Suprapubic skin (tissue), 3 donors: ENCODE measurements at regions not wholly inside any gene's neighbourhood (a gene's known extent, or its start where the extent isn't known, plus 50 kb on each side); places are given as distances from the start of the nearest gene placed in this dataset.

Experiments
- CTCF ChIP-seq, 2 donors: fragments of 200-600 bp in 1 of 2; fragments of 450-650 bp in 1 of 2; sonication (generic) in 1 of 2; IDR thresholded peaks; one replicate each; pipeline ENCODE4 v1.5.1; 2016 to 2019; ENCODE audit warnings: antibody characterized with exemption in 2 of 2, mild to moderate bottlenecking in 1 of 2, moderate library complexity in 1 of 2
- POLR2AphosphoS5 ChIP-seq, 3 donors: sonication (generic); formaldehyde crosslinking; IDR thresholded peaks; one replicate each; pipeline ENCODE4 v1.6.1; 2017; ENCODE audit warnings: antibody characterized with exemption in 3 of 3

DNA sequence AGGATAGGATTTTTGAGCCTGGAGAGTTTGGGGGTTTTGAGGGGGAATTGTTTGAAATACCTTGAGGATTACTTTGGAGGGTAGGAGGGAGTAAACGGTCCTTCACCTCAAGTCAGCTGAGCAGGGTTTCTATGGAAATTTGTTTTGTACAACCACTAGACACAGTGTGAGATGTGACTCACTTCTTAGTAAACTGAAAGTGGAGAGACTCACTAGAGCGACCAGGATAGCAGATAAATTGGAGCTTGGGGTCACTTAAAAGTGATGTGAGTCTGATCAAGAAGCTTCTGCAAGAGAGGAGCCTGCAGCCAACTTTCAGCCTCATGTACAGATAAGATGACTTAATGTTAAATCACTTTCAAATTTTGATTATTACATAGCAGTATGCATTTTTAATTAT is 1945.9 kb upstream of the NUDT12 start:
- TF ChIP-seq POLR2AphosphoS5 (IDR thresholded peaks at IDR 0.05) (no peak), CTCF (IDR thresholded peaks at IDR 0.05) (no peak)
